Hematopoietic multipotent progenitor cell treated with erythropoietin and hydrocortisone succinate and interleukin-3 and kit ligand, for 8 days (in vitro differentiated cells): ENCODE measurements at regions not wholly inside any gene's neighbourhood (a gene's known extent, or its start where the extent isn't known, plus 50 kb on each side); places are given as distances from the start of the nearest gene placed in this dataset.
"Not testable (repeated sequence)": the region's sequence is repeated elsewhere in the genome, so short reads cannot be mapped to it uniquely, and the experiment has no call there.

Experiments used
- DNase-seq: peaks from one replicate; pipeline ENCODE4 v3.0.0-alpha.2; 2015

- DNase-seq: no peak
Observed at GRCh38 chr13:112174476-112175110, 107.6 kb downstream of the SOX1 start.

DNA sequence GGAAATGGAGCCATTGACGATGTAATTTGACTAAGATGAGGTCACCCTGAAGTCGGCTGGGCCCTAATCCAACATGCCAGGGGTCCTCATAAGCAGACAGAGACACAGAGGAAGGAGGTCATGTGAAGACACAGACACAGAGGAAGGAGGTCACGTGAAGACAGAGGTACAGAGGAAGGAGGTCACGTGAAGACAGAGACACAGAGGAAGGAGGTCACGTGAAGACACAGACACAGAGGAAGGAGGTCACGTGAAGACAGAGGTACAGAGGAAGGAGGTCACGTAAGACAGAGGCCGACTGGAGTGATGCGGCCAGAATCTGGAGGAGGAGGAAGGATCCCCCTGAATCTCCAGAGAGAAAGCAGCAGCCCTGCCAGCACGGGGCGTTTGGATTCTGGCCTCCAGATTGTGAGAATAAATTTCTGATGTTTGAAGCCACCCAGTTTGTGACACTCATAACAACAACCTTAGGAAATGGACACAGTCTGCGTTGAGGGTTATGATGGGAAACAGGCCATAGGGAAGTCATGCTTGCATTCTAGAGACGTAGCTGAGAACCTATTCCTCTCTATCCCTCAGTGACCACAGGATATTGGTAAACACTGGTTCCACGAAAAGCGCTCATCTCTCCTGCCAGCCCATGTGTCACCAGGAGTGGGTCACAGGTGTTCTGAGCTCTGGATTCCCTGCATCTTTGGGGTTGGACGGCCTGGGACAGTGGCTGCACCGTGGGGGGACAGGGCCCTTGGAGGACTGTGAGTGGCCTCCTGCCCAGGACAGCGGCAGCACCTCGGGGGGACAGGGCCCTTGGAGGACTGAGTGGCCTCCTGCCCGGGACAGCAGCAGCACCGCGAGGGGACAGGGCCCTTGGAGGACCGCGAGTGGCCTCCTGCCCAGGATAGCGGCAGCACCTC lies 108.5 kb downstream of the SOX1 start:
- DNase-seq: no peak

GRCh38 chr13:112176141-112177119 lies 109.5 kb downstream of the SOX1 start:
- not testable (repeated sequence) for DNase-seq

GRCh38 chr13:112177450-112178288 lies 110.7 kb downstream of the SOX1 start:
- no peak for DNase-seq

- DNase-seq: no peak
Observed at GRCh38 chr13:112178769-112179168, 111.8 kb downstream of the SOX1 start.

DNA sequence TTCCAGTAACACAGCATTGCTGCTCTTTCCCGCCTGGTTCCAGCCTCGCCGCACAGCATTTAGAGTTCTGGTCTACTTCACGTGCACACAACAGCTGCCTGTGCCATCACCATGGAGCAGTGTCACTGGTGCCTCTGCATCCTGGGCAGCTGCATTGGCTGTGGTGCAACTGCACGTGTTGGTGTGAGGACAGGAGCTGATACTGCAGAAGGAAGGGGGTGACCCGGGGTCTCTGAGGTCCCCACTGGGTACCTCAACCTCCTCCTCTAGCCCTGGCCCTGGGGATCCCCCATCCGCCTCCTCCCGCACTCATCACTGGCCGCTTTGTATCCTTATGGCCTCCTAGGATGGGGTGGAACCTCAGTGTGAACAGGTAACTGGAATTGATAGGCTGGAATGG lies 112.5 kb downstream of the SOX1 start:
- no peak for DNase-seq

DNA sequence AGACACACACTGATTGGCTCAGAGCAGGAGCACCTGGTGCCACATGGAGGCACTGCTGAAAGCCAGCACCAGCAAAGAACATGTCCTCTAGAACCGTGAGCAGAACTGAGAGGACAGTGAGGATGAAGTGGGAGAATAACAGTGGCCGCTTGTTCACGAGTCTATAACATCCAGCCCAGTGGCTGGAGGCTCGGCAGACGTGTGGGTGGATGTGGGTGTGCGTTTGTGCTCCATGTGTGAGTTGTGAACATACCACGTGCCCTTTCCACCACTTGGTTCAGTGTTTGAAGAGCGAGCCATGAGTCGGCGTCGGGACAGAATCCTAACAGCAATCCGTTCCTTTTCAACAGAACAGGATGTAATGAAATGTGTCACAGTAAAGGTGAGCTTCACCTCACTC lies 113.0 kb downstream of the SOX1 start:
- no peak for DNase-seq

- no peak for DNase-seq
Observed at GRCh38 chr13:112181336-112182067, 114.6 kb downstream of the SOX1 start.

- no peak for DNase-seq
Observed at GRCh38 chr13:112182251-112182650, 115.3 kb downstream of the SOX1 start.

GRCh38 chr13:112182846-112183531 lies 116.0 kb downstream of the SOX1 start:
- DNase-seq: no peak

- DNase-seq: no peak
Observed at GRCh38 chr13:112183532-112184090, 116.7 kb downstream of the SOX1 start.

GRCh38 chr13:112184261-112184660 lies 117.3 kb downstream of the SOX1 start:
- DNase-seq: no peak

- no peak for DNase-seq
Observed at GRCh38 chr13:112184851-112185371, 118.0 kb downstream of the SOX1 start.

DNA sequence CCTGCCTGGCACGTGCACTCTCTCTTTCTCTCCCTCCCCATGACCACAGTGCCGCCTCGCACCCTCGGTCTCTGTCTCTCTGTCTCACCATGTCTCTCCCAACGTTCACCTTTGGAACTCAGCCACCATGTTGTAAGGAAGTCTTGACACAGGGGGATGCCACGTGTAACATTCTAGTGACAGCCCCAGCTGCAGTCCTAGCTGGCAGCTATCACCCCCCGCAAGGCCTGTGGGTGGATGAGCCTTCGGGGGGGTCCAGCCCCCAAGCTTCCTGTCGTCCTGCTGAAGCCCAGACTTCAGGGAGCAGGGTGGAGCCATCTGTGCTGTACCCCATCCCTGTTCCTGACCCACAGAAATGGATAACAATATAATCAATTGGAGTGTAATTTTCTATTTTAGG lies 118.5 kb downstream of the SOX1 start:
- DNase-seq: no peak

- DNase-seq: no peak
Observed at GRCh38 chr13:112186091-112186490, 119.1 kb downstream of the SOX1 start.

DNA sequence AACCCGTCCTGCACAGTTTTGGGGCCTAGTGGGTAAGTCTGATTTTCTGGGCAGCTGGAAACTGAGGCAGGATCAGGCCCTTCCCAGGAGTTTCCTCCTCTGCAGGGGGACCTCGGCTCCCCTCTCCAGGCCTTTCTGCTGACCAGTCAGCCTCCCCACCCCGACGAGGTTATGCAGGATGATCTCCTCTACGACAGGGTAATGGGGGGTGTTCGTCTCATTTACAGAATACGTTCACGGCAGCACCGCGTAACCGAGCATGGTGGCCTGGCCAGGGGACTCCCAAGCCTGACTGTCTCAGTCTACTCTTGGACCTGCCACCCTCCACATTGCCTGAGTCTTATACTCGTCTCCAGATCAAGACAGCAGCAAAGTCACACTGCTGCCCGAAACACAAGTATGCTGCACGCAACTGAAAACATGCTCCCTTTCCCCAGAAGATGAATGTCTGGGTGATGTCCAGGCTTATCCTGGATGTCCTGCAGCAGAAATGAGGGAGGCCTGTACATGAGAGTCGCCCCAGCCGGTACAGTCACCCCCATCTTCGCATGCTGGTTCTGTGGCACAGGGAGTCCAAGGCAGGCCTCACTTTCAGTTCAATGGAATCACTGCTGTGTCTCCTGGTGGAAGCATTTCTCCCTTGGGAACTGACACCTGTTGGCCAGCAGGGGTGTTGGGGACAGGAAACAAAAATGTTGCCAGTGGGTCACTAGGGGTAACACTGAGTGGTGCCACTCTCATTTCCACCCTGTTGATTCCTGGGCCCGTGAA lies 120.8 kb downstream of the SOX1 start:
- no peak for DNase-seq

GRCh38 chr13:112188298-112188610 lies 121.3 kb downstream of the SOX1 start:
- no peak for DNase-seq

- DNase-seq: no peak
Observed at GRCh38 chr13:112193463-112194166, 126.7 kb downstream of the SOX1 start.

DNA sequence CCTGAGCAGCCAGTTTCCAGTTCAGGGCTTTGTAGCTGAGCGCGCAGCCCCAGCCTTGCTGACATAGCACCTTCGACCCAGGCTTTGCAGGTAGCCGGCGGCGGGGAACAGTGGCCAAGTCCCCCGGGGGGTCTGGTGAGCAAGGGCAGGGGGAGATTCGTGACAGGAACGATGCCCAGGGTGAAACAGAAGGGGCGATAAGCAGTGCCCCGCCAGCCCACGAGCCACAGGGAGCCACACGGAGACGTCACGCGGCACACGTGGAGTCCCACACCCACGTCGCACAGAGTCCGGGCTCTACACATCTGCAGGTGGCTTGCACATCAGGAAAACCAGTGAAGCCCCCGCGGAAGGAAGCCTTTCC lies 127.2 kb downstream of the SOX1 start:
- no peak for DNase-seq
